A549 (cell line): ENCODE measurements at regions not wholly inside any gene's neighbourhood (a gene's known extent, or its start where the extent isn't known, plus 50 kb on each side); places are given as distances from the start of the nearest gene placed in this dataset.
A peak's percentile ranks its signal among the peaks of the same experiment; 100 is the strongest.

Experiments
- ATAC-seq, 2 experiments: fragments of 200-7000 bp in 1 of 2; fragments of >200 bp in 1 of 2; cut with Nextera tagmentation in 1 of 2; cut with Tn5 transposase in 1 of 2; 3 replicates each; pipeline versions ENCODE4 v1.8.0 to v1.9.1; 2018 to 2020; ENCODE audit warnings: mild to moderate bottlenecking in 1 of 2, moderate library complexity in 1 of 2
- CTCF ChIA-PET: fragments of 300-600 bp; sonication (Branson Sonifier 250); formaldehyde crosslinking; extraction: SDS; loops from one replicate; lab custom pipeline; 2021; ENCODE audit warnings: antibody characterized with exemption, inconsistent platforms; lab: Yijun Ruan, JAX
- POLR2A ChIA-PET: fragments of 350-600 bp; formaldehyde crosslinking; extraction: SDS; loops from one replicate; lab custom pipeline; 2021; ENCODE audit warnings: antibody characterized with exemption, inconsistent platforms; lab: Yijun Ruan, JAX
- DNase-seq, 2 experiments: peaks; one replicate each; pipeline versions ENCODE4 v3.0.0 to v3.0.0-alpha.2; 2011 to 2016; ENCODE audit warnings: low read depth in 1 of 2, low spot score in 1 of 2
- FAIRE-seq: peaks from 2 replicates; lab custom pipeline; 2011; peaks lifted over from hg19 to GRCh38; lab: Jason Lieb, UNC
- H3K27ac ChIP-seq, 2 experiments: fragments of >200 bp; sonication (Bioruptor Twin); formaldehyde crosslinking; 3 replicates each; pipeline ENCODE4 v1.5.1; 2016 to 2017
- H3K4me1 ChIP-seq: fragments of >200 bp; sonication (Bioruptor Twin); formaldehyde crosslinking; 3 replicates; pipeline ENCODE4 v1.6.1; 2016
- H3K4me2 ChIP-seq: fragments of >200 bp; sonication (Bioruptor Twin); formaldehyde crosslinking; 3 replicates; pipeline ENCODE4 v1.6.1; 2016
- H3K4me3 ChIP-seq: fragments of >200 bp; sonication (Bioruptor Twin); formaldehyde crosslinking; 3 replicates; pipeline ENCODE4 v1.5.1; 2016
- H3K9me3 ChIP-seq: fragments of >200 bp; sonication (Bioruptor Twin); formaldehyde crosslinking; 3 replicates; pipeline ENCODE4 v1.6.1; 2016
- BCL3 ChIP-seq: fragments of >200 bp; sonication (Bioruptor Twin); formaldehyde crosslinking; IDR thresholded peaks from 3 replicates; pipeline ENCODE4 v1.6.1; 2016
- CHD2 ChIP-seq: fragments of 150-350 bp; IDR thresholded peaks from 2 replicates; pipeline ENCODE4 v1.6.1; 2014; ENCODE audit warnings: low read length; ENCODE audit not compliant: partially characterized antibody
- FOSL2 ChIP-seq, 2 experiments: fragments of 450-650 bp in 1 of 2; fragments of >200 bp in 1 of 2; sonication (Bioruptor Twin) in 1 of 2; formaldehyde crosslinking; IDR thresholded peaks; 2 replicates each; pipeline versions ENCODE4 v1.5.0 to v1.6.1; 2016 to 2020; ENCODE audit warnings: mild to moderate bottlenecking in 1 of 2, moderate library complexity in 1 of 2
- FOXS1 ChIP-seq: fragments of 250-450 bp; sonication (Bioruptor Pico); IDR thresholded peaks from 2 replicates; pipeline ENCODE4 v1.5.0; 2020; ENCODE audit warnings: mild to moderate bottlenecking, moderate library complexity
- HDAC2 ChIP-seq: fragments of 200-600 bp; sonication (generic); IDR thresholded peaks from 2 replicates; pipeline ENCODE4 v1.6.1; 2016
- HEYL ChIP-seq: fragments of 250-450 bp; sonication (Bioruptor Pico); IDR thresholded peaks from 2 replicates; pipeline ENCODE4 v1.8.0; 2021; ENCODE audit warnings: mild to moderate bottlenecking, moderate library complexity
- HOXB13 ChIP-seq: fragments of 250-450 bp; sonication (Bioruptor Pico); IDR thresholded peaks from 2 replicates; pipeline ENCODE4 v1.5.0; 2020; ENCODE audit warnings: low read depth, mild to moderate bottlenecking, moderate library complexity
- JUNB ChIP-seq: fragments of >200 bp; sonication (Bioruptor Twin); formaldehyde crosslinking; IDR thresholded peaks from 2 replicates; pipeline ENCODE4 v1.6.1; 2016
- MAFK ChIP-seq: fragments of 450-650 bp; IDR thresholded peaks from 2 replicates; pipeline ENCODE4 v1.6.1; 2014; ENCODE audit not compliant: partially characterized antibody
- NPAS2 ChIP-seq: fragments of 250-450 bp; sonication (Bioruptor Pico); IDR thresholded peaks from 2 replicates; pipeline ENCODE4 v1.8.0; 2022; ENCODE audit warnings: mild to moderate bottlenecking, moderate library complexity, borderline replicate concordance
- RARB ChIP-seq: fragments of 250-450 bp; sonication (Bioruptor Pico); IDR thresholded peaks from 2 replicates; pipeline ENCODE4 v1.8.0; 2021; ENCODE audit warnings: mild to moderate bottlenecking, moderate library complexity
- REST ChIP-seq: fragments of 200-600 bp; sonication (generic); IDR thresholded peaks from 2 replicates; pipeline ENCODE4 v1.6.1; 2016; ENCODE audit warnings: antibody characterized with exemption, mild to moderate bottlenecking, moderate library complexity
- SMC3 ChIP-seq: fragments of >200 bp; sonication (Bioruptor Twin); formaldehyde crosslinking; IDR thresholded peaks from 3 replicates; pipeline ENCODE4 v1.6.1; 2018; ENCODE audit warnings: inconsistent platforms
- USF2 ChIP-seq: fragments of 450-650 bp; IDR thresholded peaks from 2 replicates; pipeline ENCODE4 v1.6.1; 2014; ENCODE audit warnings: antibody characterized with exemption
- ZFP36 ChIP-seq: fragments of 450-650 bp; IDR thresholded peaks from 2 replicates; pipeline ENCODE4 v1.6.1; 2014; ENCODE audit warnings: borderline replicate concordance; ENCODE audit not compliant: partially characterized antibody
- WGBS: methylation state at CpG from one replicate; pipeline ENCODE4 v1.1.6; 2017; ENCODE audit errors: missing lambda C conversion rate; 5-methylcytosine and 5-hydroxymethylcytosine counted together

- TF ChIP-seq NPAS2 (CRISPR knock-in tag) (no peak), FOXS1 (CRISPR knock-in tag) (no peak), USF2 (no peak)
Observed at GRCh38 chr10:4136121-4136520, 351.1 kb upstream of the KLF6 start (continued).

GRCh38 chr10:4132216-4132556 is 347.2 kb upstream of the KLF6 start:
- no peak for DNase-seq
- Histone ChIP-seq H3K4me2 (no peak overlapping the region), H3K4me1 (peaks cover 10% of the 10 kb centered on the region), H3K9me3 (no peaks in the 10 kb centered on the region), H3K4me3 (no peak overlapping the region), H3K27ac (peak overlapping the region in 1 of 2 experiments; percentile 37; a peak in 2 of 6 replicates)
- ChIA-PET CTCF (interaction anchor here (1.2 kb wide), 1 partner anchor 14 kb away, joined by 5 read pairs; no protein-coding TSS in a partner anchor), POLR2A (interaction anchor here (0.7 to 1.2 kb wide), 2 partner anchors 14 to 347 kb away, joined by 3 to 7 read pairs; partner anchors contain the start of gene KLF6)
- WGBS = 94% methylated on average over 1 of the region's 1 CpG
- no peak for FAIRE-seq
- no peak for ATAC-seq
- no peak for TF ChIP-seq USF2
- no peak for TF ChIP-seq HDAC2
- TF ChIP-seq HEYL (CRISPR knock-in tag) = no peak
- no peak for TF ChIP-seq CHD2
- TF ChIP-seq BCL3 = no peak
- no peak for TF ChIP-seq HOXB13 (CRISPR knock-in tag)
- no peak for TF ChIP-seq ZFP36
- no peak for TF ChIP-seq SMC3

- CTCF ChIA-PET = interaction anchor here (1.2 kb wide), 1 partner anchor 13 kb away, joined by 5 read pairs; no protein-coding TSS in a partner anchor
- FAIRE-seq = no peak
- POLR2A ChIA-PET = interaction anchor here (0.7 to 1.2 kb wide), 3 partner anchors 14 to 346 kb away, joined by 3 to 7 read pairs (median 3); partner anchors contain the start of gene KLF6
- peak in 1 of 2 experiments; percentile 10 for DNase-seq
- H3K4me3 ChIP-seq = no peak overlapping the region
- 78% methylated on average over 5 of the region's 5 CpGs for WGBS
- H3K4me2 ChIP-seq = peak overlapping the region; percentile 49
- H3K27ac ChIP-seq = peak overlapping the region in 1 of 2 experiments; percentile 37; a peak in 2 of 6 replicates
- peak in 1 of 2 experiments; percentile 44; a peak in 2 of 6 replicates for ATAC-seq
- H3K9me3 ChIP-seq = 0 out of 3 replicates have a peak, but pooled peaks cover 2% of the 10 kb centered on the region
- H3K4me1 ChIP-seq = peaks cover 10% of the 10 kb centered on the region
- TF ChIP-seq FOSL2 (IDR thresholded peaks at IDR 0.05) (0 out of 2 replicates have a peak, but pooled peaks have one; percentile 31), FOSL2 (CRISPR knock-in tag; IDR thresholded peaks at IDR 0.05) (peak; percentile 31), REST (no peak), RARB (CRISPR knock-in tag) (no peak), JUNB (no peak), MAFK (peak; percentile 4)
- TF ChIP-seq, all 56 proteins: peak for 2
Observed at GRCh38 chr10:4131407-4132215, 346.6 kb upstream of the KLF6 start.
